ENCODE measurements at regions not wholly inside any gene's neighbourhood (a gene's known extent, or its start where the extent isn't known, plus 50 kb on each side); places are given as distances from the start of the nearest gene placed in this dataset.

- no peak for DNase-seq
Observed at GRCh38 chr2:222058819-222059445, 239.9 kb downstream of the PAX3 start.

GRCh38 chr2:222057347-222058073 is 241.3 kb downstream of the PAX3 start:
- no peak for DNase-seq

GRCh38 chr2:222055328-222055727 is 243.5 kb downstream of the PAX3 start:
- DNase-seq = no peak

GRCh38 chr2:222054813-222055212 is 244.0 kb downstream of the PAX3 start:
- no peak for DNase-seq

GRCh38 chr2:222052934-222053367 is 245.8 kb downstream of the PAX3 start:
- peak in 1 of 2 experiments; percentile 1 for DNase-seq

- no peak for DNase-seq
Observed at GRCh38 chr2:222050981-222051380, 247.8 kb downstream of the PAX3 start.

GRCh38 chr2:222049946-222050345 is 248.9 kb downstream of the PAX3 start:
- DNase-seq = no peak

- DNase-seq = no peak
Observed at GRCh38 chr2:222043897-222044296, 254.9 kb downstream of the PAX3 start.

- no peak for DNase-seq
Observed at GRCh38 chr2:222042666-222043065, 256.1 kb downstream of the PAX3 start.

GRCh38 chr2:222040333-222040732 is 258.5 kb downstream of the PAX3 start:
- DNase-seq = no peak

GRCh38 chr2:222039821-222040220 is 259.0 kb downstream of the PAX3 start:
- DNase-seq = no peak

- DNase-seq = no peak
Observed at GRCh38 chr2:222038067-222038802, 260.6 kb downstream of the PAX3 start.

GRCh38 chr2:222037211-222037610 is 261.6 kb downstream of the PAX3 start:
- DNase-seq = no peak

GRCh38 chr2:222034058-222034457 is 264.7 kb downstream of the PAX3 start:
- no peak for DNase-seq

GRCh38 chr2:222033541-222033940 is 265.3 kb downstream of the PAX3 start:
- DNase-seq = no peak

GRCh38 chr2:222025881-222026271 is 272.9 kb downstream of the PAX3 start:
- no peak for DNase-seq

GRCh38 chr2:222024932-222025880 is 273.6 kb downstream of the PAX3 start:
- DNase-seq = no peak

GRCh38 chr2:222017252-222017850 is 281.4 kb downstream of the PAX3 start:
- DNase-seq = no peak

GRCh38 chr2:222013889-222014288 is 284.9 kb downstream of the PAX3 start:
- DNase-seq = no peak

GRCh38 chr2:222000326-222000725 is 298.5 kb downstream of the PAX3 start:
- no peak for DNase-seq

GRCh38 chr2:221999717-222000116 is 299.1 kb downstream of the PAX3 start:
- no peak for DNase-seq

- no peak for DNase-seq
Observed at GRCh38 chr2:221999166-221999565, 299.6 kb downstream of the PAX3 start.
